Activated CD8-positive, alpha-beta memory T cell treated with anti-CD3 and anti-CD28 coated beads, Interleukin-2, amount 50 U/mL, for 48 hours (primary cell): ENCODE measurements at regions not wholly inside any gene's neighbourhood (a gene's known extent, or its start where the extent isn't known, plus 50 kb on each side); places are given as distances from the start of the nearest gene placed in this dataset.
A peak's percentile ranks its signal among the peaks of the same experiment; 100 is the strongest.

Experiments
- DNase-seq: peaks from one replicate; pipeline ENCODE4 v3.0.0-alpha.2; 2020

DNA sequence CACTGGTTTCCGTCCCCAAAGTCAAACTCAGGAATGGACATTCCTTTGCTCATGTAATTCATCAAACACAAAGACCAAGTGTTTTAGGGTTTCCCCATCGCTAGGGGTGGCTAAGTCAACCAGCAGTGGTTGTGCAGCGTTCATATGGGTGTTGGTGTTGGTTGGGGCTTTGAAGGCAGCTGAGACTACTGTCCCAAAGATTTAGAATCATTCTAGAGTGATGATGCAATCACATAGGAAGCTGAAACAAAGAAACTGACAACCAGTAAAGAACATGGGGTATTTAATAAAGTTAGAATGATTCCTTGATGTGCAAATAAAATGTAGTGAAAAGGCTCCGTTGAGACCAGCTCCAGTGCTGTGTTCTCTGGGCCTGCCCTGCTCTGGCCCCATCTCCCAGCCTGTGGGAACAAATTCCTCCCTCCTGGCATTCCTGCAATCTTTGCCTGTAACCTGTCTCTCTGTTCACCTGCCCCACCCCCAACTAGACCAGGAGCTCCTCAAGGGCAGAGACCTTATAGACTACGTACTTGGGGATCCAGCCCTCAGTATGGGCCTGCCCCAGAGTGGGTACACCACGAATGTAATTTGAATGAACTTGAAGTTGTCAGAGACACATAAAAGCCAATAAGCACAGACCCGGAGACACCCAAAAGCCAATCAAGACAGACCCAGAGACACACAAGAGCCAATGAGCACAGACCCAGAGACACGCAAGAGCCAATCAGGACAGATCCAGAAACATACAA, 191.7 kb upstream of the TWIST2 start:
- peak; percentile 23 for DNase-seq

DNA sequence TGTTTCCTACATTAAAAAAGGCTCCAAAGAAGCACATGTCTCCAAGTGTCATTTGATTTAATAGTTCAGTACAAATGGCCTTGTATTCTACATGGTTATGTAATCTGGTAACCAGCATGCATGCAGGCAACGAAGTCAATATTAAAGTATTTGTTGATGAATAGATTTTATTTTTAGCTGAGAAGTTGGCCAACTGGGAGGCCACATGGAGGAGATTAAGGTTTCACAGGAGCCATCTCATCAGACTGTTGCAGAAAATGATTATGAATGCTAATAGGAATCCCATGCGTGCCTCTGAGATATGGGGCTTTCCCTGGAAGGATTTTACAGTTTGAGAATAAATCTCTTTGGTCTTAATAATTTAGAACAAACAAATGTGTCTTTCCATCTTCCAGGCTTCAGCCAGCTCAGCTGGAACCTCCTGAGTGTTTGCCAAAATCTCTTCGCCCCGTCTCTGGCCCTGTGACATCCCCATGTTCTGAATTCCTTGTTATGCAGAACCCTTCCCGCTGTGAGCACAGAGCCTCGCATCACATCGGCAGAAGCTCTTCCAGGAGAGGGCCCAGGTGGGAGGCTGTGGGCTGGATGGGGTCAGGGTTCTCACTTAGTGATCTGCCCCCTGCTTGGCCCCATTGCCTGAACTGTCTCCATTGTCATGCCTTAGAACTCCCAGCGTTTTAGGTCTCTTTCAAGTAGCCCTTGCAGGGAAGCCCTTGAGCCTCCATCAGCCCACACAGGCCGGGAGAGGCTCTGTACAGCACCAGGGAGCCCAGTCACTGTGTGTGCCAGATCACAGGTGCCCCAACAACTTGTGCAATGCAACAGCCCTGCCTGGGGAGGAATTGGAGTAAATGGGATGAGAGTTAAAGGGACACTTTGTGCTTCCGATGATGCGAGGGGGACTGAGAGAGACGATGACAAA, 190.5 kb upstream of the TWIST2 start:
- DNase-seq, result peak; percentile 12

DNA sequence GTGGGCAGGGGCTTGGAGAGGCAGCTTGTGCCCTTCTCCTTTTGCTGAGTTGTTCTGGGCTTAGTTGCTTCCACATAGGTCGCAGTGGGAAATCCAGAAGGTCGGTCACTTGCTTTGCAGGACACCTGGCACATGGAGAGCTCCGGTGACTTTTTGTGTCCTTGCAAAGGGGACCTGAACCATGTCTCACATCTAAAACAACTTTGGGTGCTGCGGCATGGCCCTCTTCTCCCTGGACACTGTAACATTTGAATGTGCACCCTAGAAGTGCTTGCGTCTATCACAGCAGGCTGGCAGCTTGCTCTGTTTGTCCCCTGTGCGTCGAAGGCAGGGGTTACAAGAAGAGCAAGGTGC, 189.9 kb upstream of the TWIST2 start:
- DNase-seq, result no peak

DNA sequence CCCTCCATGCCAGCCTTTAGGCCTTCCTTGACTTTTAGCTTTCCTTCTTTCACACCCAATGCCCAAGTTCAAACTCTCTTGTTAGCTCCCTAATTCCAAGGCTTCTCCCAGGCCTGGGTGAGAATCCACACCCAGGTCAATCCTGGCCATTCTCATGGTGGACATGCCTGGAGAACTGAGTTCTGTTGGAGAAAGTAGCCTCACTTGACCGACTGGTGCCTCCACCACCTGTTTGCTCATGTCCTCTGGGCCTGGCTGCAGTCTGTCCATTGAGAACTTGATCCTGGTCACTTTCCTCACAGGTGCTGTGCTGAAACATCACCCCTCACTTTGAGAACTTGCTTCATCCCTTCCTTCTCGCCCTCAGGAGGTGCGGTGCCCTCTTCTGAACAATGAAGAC, 189.1 kb upstream of the TWIST2 start:
- DNase-seq, result no peak

DNA sequence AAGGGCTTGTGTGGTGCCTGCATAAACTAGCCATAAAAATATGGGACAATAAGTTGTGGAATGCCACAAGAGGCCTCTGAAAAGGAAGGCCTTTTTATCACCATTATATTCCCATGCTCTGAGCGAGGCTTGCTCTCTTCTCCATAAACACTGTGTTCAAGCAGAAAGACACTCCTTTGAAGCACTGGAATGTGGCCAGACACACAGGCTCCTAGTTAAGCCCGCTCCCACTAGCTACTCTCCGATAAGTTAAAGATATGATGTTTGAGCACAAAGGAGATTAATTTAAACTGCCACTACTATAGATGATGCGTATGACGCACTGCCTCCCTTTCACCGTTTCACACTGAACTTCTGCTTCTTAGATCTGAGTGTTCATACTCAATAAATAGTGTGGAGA, 188.7 kb upstream of the TWIST2 start:
- no peak for DNase-seq

DNA sequence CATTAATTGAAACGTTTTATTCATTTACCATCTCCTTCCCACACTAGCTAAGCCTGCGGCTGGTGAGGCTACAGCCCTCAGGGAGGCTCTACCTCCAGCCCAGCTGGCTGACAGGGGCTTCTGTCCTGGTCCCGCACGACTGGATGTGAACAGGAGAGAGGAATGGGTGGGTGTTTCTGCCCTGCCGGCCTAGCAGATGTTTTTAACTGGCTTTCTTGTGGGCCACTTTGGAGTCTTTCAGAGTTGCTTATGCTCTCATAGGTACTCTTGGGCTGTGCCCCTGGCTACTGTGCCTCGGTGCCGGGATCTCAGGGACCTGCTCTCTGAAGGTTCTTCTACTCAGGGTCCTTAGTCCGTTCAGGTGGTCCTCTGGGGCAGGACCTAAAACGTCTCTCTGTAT, 184.3 kb upstream of the TWIST2 start:
- DNase-seq, result no peak

DNA sequence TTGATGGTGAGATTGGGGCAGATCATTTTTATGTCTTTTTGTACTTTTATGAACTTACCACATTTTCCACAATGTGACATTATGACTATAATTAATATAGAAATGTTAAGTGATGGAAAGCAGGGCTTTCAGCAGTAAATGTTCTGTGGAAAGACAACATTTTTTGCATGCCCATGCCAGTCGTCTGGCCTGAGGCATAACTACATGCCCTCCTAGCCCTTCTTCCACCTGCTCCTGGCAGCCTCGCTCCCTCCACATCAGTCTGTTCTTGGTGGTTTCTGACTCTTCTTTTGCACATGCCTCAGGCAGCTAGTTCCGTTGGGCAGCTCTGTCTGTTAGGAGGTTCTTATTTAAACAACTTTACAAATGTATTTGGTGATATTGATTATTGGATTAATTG, 182.0 kb upstream of the TWIST2 start:
- no peak for DNase-seq

DNA sequence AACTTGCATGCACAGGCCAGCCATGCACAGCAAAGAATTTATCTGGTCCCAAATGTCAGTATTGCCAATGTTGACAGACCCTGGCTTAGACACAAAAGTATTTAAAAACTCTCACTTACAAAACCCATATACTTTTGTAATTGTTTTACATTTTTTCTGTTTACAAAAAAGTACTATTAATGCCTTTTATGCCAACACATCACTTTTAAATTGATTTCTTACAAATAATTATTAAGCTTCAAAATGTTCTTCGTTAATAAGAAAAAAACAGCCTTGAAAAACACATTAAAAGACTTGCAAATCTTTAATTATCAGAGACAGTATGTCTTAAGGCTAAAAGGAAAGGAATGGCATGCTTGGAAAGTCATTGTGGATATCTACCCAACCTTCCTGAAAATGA, 181.3 kb upstream of the TWIST2 start:
- no peak for DNase-seq

DNA sequence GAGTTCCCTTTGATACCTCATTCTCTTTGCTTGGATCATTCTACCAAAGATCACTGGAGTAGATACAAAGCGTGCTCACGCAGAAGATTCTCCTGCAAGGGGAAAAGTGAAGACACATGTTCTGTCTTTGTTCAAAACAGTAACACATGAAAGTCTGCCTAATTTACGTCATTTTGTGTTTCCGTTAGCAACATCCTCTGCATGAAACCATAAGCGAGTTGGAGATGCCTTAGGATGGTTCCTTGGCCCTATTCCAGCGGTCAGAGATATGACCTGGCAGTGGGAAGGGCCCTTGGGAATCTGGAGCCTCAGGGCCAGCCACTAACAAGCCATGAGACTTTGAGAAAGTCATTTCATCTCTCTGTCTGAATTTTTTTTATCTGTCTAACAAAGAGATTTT, 180.9 kb upstream of the TWIST2 start:
- peak; percentile 2 for DNase-seq

DNA sequence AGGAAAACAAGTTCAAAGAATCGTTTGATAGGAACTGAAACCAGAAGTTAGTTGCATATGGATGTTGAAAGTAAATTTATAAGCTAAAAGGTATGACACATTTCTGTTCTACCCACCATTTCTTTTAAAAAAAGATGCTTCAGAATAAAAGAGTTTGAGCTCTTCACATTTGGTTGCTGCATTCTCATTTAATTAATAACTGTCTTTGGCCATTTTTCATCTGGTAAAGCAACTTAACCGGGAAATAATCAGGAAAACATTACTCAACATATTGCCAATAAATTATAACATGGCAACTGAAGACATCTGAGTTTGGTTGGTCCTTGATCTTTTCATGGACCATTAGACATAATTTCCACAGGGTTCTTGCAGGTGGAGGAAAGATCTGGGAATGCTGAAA, 180.2 kb upstream of the TWIST2 start:
- no peak for DNase-seq

DNA sequence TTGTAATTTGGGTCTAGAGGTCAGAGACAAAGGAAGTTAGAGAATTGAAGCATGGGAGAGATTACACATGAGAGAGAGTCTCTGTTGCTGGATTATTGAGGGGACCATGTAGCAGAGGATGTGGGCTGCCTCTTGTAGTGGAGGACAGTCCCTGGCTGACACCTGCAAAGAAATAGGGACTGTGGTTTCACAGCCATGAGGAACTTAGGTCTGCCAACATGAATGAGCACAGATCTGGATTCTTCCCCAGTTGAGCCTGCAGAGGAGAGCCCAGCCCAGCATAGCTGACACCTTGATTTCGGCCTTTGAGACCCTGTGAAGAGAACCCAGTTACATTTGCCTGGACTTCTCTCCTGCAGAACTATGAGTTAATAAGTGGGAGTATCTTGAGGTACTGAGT, 179.5 kb upstream of the TWIST2 start:
- peak; percentile 12 for DNase-seq

DNA sequence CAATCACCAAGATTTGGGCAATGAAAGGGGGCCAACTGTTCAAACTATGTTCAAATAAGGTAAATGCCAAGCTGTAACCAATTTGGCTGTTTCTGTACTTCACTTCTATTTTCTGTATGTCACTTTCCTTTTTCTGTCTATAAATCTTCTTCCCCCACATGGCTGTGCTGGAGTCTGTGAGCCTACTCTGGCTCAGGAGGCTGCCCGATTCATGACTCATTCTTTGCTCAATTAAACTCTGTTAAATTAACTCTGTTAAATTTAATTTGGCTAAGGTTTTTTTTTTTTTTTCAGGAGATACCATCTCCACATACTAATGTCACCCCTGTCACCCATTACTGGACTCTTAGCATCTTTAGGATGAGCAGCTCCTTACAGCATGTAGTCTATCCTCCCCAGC, 178.8 kb upstream of the TWIST2 start:
- no peak for DNase-seq

DNA sequence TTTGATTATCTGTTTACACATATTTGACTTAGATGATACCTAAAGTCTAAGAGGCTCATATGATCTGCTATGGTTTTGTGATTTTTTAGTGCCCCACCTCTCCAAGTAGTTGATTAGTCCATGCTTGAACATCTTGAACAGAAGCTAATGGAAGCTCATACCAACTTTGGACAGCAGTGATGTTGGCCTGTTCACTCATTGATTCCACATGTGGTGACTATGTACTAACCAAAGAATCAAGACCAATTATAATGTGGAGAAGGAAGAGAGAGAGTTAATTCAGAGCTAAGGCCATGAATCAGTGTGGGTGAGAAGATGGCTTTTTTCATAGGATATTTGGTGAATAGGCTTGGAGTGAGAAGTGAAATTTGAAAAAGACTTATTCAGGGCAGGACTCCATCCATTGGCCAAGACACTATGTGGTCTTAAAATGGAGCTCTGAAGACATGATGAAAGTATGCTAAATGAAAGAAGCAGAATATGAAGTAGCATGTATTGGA, 178.3 kb upstream of the TWIST2 start:
- DNase-seq, result no peak

DNA sequence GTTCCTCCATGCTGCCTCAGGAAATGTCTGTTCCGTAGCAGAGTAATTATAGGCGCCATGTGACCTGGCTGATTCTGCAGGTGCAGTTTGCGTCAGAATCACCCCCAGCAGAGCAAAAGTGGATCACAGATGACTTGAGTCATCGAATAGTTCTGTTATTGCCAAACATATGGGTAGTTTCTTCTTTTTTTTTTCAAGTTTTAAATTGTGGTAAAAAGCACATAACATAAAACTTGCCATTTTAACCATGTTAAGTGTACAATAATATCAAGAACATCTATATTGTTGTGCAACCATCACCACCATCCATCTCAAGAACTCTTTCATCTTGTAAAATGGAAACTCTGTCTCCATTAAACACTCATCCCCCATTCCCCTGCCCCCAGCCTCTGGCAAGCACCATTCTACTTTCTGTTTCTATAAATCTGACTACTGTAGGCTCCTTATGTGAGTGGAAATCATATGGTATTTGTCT, 177.7 kb upstream of the TWIST2 start:
- no peak for DNase-seq

DNA sequence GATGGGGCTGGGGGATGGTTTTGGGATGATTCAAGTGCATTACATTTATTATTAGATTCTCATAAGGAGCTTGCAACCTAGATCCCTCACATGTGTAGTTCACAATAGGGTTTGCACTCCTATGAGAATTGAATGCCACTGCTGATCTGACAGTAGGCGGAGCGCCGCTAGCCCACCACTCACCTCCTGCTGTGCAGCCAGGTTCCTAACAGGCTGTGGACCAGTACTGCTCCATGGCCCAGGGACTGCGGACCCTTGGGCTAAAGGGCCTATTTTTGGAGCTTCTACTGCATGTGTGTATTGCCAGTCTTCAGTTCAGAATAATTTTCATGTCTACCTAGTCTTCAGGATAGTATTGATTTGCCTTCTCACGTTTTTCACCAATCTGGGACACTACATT, 165.3 kb upstream of the TWIST2 start:
- DNase-seq, result no peak

DNA sequence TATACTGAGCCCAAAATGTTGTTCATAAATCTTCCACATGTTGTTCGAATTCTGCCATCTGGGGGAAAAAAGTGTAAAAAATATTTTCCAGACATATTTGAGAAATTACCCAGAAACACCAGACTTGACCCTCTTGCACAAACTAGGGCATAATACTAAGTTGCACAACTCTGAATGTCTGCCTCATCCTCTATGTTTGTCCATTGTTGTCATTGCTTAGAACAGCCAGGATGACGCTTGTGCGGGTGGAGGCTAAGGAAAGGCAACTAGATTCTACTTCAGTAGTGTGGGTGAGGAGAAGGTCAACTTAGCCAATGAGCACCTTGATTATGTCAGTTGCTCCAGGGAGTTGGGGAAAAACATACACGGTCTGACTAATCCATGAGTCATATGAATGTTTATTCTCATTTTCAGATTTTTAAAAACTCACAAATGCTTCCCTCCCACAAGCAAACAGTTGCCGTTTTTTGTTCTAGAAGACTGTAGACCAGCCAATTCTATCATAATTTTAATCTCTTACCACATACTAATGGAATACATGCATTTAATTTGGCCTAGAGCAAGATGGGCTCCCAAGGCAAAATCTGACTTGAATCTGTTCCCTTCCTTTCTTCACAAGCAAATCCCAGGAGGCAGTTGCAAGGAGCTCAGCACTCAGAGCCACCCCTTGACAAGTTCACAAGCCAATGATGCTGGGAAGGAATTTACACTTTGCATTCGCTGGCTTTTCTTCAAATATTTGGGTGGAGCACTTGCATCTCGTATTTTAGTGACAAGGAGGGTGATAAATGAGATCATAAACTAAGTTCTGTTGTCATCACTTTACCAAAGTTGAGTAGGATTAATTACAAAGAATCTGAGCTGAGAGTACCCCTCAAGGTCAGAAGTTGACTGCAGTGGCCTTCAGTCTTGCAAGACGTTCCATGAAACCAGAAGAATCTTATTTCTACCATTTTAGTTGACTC, 163.2 kb upstream of the TWIST2 start:
- no peak for DNase-seq

DNA sequence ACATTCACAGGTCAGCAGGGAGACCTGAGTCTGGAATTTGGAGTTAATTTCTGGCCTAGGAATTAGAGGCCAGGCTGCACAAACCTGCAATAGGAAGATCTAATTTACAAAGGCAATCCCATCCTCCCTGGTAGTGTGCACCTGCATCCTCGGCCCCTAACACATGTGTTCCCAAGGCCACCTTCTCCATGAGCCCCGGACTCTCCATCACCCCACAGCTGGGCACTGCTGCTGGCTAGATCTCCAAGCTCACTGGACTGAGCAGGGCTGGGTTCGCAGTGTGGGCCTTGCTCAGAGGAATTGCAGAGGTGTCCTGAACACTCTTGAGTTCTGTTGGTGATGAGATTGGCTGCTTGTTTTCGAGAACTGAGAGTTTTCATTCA, 162.6 kb upstream of the TWIST2 start:
- no peak for DNase-seq

DNA sequence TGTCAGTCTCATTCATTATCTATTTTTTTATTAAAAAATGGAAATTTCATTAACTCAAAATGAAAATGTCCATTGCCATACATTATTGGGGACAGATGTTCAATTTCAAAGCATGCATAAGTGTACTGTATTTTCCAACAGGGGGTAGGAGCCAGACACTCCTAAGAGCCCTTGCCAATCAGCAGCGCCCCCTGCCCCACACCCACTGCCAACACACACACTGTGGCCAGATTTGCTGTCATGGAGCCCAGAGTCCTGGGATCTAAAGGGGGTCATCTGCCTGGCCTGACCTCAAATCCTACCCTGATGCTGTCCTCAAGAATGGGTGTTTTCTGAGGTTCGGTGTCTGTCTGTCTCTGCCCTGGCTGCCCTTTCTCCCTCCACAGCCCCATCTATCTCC, 162.2 kb upstream of the TWIST2 start:
- no peak for DNase-seq

DNA sequence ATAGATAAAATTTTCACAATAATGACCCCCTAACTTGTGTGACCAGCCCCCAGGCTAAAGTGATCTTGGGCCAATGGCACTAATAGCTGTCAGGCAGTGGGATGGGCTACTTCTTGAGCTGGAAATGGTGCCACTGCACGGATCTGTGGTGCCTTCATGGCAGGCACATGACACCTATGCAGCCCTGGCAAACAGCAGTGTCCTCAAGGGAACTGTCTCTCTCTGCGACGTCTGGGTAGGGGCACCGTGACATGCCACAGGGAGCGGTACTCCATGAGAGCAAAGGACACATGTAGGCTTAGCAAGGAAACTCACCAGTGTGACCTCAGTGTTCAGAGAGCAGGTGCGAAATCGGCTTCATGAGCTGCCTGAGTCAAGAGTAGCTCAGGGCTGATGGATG, 161.7 kb upstream of the TWIST2 start:
- no peak for DNase-seq

DNA sequence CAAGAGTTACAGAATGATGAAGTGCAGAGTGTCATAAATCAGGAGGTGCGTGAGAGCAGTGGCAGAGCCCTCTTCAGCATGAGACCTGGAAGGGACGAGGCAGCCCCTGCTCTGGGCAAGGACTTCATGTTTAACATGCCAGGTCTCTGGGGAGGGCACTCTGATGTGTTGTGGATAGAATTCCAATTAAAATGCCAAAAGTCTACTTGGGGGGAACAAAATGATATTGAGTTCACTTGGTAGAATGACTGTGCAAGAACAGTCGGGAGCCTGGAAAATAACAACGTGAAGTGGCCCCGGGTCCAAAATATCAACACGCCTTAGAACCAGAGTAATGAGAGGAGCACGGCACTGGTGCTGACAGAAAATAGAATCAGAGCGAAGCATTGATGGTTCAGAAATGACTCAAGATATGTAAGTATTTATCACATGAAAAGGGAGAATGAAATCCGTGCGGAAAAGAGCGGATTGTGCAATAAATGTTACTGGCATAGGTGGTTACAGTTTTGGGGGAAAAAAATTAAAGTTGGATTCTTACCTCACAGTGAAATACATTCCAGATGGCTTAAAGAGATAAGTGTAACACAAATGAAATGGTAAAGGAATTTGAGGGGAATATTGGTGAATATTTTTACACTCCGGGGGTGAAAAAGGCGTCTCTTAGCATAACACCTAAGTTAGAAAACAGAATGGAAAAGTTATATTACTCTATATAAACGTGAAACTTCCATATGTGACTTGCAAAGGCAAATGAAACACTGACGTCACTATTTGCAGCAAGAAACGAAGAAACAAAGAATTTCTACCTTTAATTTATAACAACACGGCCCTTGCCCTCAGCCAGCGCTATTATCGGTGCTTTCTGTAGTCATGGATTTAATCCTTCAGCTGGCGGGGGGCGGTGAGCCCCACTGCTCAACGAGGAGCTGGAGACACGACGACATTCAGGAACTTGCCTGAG, 159.4 kb upstream of the TWIST2 start:
- no peak for DNase-seq

DNA sequence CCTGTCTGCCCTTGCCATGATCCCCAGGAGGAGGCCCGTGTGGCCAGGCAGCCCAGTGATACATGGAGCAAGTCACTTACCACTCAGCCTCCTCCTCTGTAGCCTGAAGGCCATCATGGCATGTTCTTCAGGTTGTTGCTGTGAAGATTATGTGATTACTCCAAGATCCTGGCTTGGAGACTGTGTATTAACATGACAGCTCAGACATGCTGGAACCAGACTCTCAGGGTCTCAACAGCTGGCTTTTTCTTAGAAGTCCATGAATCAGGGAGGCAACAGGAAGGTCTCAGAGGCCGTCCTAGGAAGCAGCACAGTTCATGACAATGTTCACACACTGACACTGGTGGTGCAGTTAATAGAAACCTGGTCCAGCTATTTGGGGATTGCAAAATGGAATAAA, 158.6 kb upstream of the TWIST2 start:
- DNase-seq, result no peak
